GM12801 (cell line): ENCODE measurements at regions not wholly inside any gene's neighbourhood (a gene's known extent, or its start where the extent isn't known, plus 50 kb on each side); places are given as distances from the start of the nearest gene placed in this dataset.

Experiments used
- CTCF ChIP-seq: IDR thresholded peaks from one replicate; pipeline ENCODE4 v1.5.1; 2011; ENCODE audit warnings: control low read depth; ENCODE audit not compliant: insufficient read length; ENCODE audit errors: extremely low read depth

- TF ChIP-seq CTCF = no peak
Measured at GRCh38 chr1:56249234-56249633, 330.1 kb downstream of the PLPP3 start.

- TF ChIP-seq CTCF = no peak
Measured at GRCh38 chr1:56248138-56248537, 331.2 kb downstream of the PLPP3 start.

GRCh38 chr1:56240400-56240799, 339.0 kb downstream of the PLPP3 start:
- no peak for TF ChIP-seq CTCF

- TF ChIP-seq CTCF = no peak
Measured at GRCh38 chr1:56237491-56238064, 341.8 kb downstream of the PLPP3 start.

GRCh38 chr1:56236688-56237087, 342.7 kb downstream of the PLPP3 start:
- TF ChIP-seq CTCF = no peak

GRCh38 chr1:56235909-56236510, 343.4 kb downstream of the PLPP3 start:
- TF ChIP-seq CTCF = no peak

GRCh38 chr1:56229186-56229585, 350.2 kb downstream of the PLPP3 start:
- no peak for TF ChIP-seq CTCF
